Tibial nerve (tissue), 4 donors: ENCODE measurements at regions not wholly inside any gene's neighbourhood (a gene's known extent, or its start where the extent isn't known, plus 50 kb on each side); places are given as distances from the start of the nearest gene placed in this dataset.

ENCODE experiments used
- CTCF ChIP-seq, 5 experiments: fragments of 200-600 bp in 3 of 5; fragments of 450-650 bp in 2 of 5; sonication (generic) in 3 of 5; IDR thresholded peaks; one replicate each; pipeline ENCODE4 v1.5.1; 2016 to 2019; ENCODE audit warnings: antibody characterized with exemption in 5 of 5, mild to moderate bottlenecking in 3 of 5, moderate library complexity in 2 of 5
- EP300 ChIP-seq, 2 donors: sonication (generic); formaldehyde crosslinking; IDR thresholded peaks; one replicate each; pipeline ENCODE4 v1.6.1; 2017; ENCODE audit warnings: antibody characterized with exemption in 2 of 2, mild to moderate bottlenecking in 1 of 2
- POLR2A ChIP-seq, 2 donors: fragments of 450-650 bp; IDR thresholded peaks; one replicate each; pipeline ENCODE4 v1.6.1; 2017; ENCODE audit warnings: antibody characterized with exemption in 2 of 2, mild to moderate bottlenecking in 2 of 2, moderate library complexity in 2 of 2

DNA sequence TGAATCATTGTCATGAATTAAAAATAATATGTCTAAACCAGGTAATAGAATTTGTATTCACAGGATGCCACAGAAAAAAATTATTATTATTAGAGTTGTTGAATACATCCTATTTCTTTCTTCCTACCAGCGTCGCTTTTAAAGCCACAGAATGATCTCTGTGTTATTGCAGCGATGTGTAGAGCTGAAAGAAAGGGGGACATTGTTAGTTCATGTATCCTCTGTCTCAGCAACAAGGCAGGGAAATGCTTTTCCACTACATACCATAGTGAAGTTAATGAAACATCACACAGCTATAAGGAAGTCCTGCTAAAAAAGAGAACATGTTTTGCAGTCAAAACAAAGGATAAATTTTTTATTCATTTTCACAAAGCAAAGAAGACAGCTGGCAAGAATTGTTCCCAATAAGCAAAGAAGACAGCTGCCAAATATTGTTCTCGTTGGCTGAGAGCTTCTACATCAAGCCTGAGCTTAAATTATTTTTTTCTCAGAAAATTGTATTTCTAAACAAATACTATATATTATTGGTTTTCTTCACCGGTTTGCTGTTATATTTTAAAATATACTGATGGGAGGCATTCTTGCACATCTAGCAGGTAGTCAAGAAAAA is 1234.4 kb downstream of the SUCLG1 start:
- TF ChIP-seq POLR2A (IDR thresholded peaks at IDR 0.05) (no peak), CTCF (IDR thresholded peaks at IDR 0.05) (no peak), EP300 (IDR thresholded peaks at IDR 0.05) (no peak)
